Transverse colon (tissue), 4 donors: ENCODE measurements at regions not wholly inside any gene's neighbourhood (a gene's known extent, or its start where the extent isn't known, plus 50 kb on each side); places are given as distances from the start of the nearest gene placed in this dataset.

Experiments used
- CTCF ChIP-seq, 5 experiments: fragments of 200-600 bp in 3 of 5; fragments of 450-650 bp in 2 of 5; sonication (generic) in 3 of 5; IDR thresholded peaks; 1 replicate in 2 of 5; 2 replicates in 3 of 5; pipeline ENCODE4 v1.5.1; 2016 to 2017; ENCODE audit warnings: antibody characterized with exemption in 5 of 5, inconsistent platforms in 3 of 5, mild to moderate bottlenecking in 2 of 5, moderate library complexity in 1 of 5
- EP300 ChIP-seq: sonication (generic); formaldehyde crosslinking; IDR thresholded peaks from one replicate; pipeline ENCODE4 v1.6.1; 2017; ENCODE audit warnings: antibody characterized with exemption, low read depth
- POLR2A ChIP-seq: fragments of 450-650 bp; IDR thresholded peaks from one replicate; pipeline ENCODE4 v1.6.1; 2016; ENCODE audit warnings: antibody characterized with exemption, mild to moderate bottlenecking, moderate library complexity
- POLR2AphosphoS5 ChIP-seq, 3 donors: sonication (generic); formaldehyde crosslinking; IDR thresholded peaks; one replicate each; pipeline ENCODE4 v1.6.1; 2016; ENCODE audit warnings: antibody characterized with exemption in 3 of 3

GRCh38 chrX:40953369-40953768, 131.9 kb upstream of the USP9X start:
- TF ChIP-seq EP300 (no peak), CTCF (IDR thresholded peaks at IDR 0.05) (no peak), POLR2AphosphoS5 (IDR thresholded peaks at IDR 0.05) (no peak), POLR2A (no peak)
